Kidney epithelial cell (primary cell): ENCODE measurements at regions not wholly inside any gene's neighbourhood (a gene's known extent, or its start where the extent isn't known, plus 50 kb on each side); places are given as distances from the start of the nearest gene placed in this dataset.

Experiments
- DNase-seq: peaks from one replicate; pipeline ENCODE4 v3.0.0-alpha.2; 2010; ENCODE audit warnings: low read depth
- H3K27me3 ChIP-seq: 2 replicates; pipeline ENCODE4 v1.6.0; 2011; ENCODE audit warnings: low read length; ENCODE audit not compliant: control insufficient read depth, insufficient read depth
- H3K36me3 ChIP-seq: 2 replicates; pipeline ENCODE4 v1.5.1; 2011; ENCODE audit warnings: low read length; ENCODE audit not compliant: control insufficient read depth, insufficient read depth
- H3K4me3 ChIP-seq: 2 replicates; pipeline ENCODE4 v1.5.1; 2011; ENCODE audit warnings: low read depth, mild to moderate bottlenecking, control low read depth, low read length
- TF ChIP-seq, protein P1 (sequence below): IDR thresholded peaks from 2 replicates; pipeline ENCODE4 v1.5.1; 2011; ENCODE audit warnings: mild to moderate bottlenecking, moderate library complexity, low read length, control low read depth, inconsistent platforms; ENCODE audit not compliant: insufficient read depth, poor library complexity, severe bottlenecking

DNA sequence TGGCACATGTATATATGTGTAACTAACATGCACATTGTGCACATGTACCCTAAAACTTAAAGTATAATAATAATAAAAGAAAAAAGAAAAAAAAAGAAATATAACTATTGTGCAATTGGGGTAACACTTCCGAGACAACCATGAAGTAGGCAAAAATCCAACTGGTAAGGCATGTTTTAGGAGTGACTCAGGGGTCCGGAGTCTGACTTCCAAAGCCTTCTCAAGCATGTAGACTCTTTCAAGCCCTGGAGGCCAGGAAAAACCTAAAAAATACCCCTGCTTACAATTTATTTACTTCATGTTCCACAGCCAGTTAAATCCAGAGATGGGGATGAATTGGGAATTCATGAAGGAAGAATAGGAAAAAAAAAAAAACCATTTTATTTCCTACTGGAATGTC is 161.3 kb upstream of the PHACTR1 start:
- TF ChIP-seq, protein P1, sequence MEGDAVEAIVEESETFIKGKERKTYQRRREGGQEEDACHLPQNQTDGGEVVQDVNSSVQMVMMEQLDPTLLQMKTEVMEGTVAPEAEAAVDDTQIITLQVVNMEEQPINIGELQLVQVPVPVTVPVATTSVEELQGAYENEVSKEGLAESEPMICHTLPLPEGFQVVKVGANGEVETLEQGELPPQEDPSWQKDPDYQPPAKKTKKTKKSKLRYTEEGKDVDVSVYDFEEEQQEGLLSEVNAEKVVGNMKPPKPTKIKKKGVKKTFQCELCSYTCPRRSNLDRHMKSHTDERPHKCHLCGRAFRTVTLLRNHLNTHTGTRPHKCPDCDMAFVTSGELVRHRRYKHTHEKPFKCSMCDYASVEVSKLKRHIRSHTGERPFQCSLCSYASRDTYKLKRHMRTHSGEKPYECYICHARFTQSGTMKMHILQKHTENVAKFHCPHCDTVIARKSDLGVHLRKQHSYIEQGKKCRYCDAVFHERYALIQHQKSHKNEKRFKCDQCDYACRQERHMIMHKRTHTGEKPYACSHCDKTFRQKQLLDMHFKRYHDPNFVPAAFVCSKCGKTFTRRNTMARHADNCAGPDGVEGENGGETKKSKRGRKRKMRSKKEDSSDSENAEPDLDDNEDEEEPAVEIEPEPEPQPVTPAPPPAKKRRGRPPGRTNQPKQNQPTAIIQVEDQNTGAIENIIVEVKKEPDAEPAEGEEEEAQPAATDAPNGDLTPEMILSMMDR: no peak
- H3K36me3 ChIP-seq: no peaks in the 10 kb centered on the region
- no peak overlapping the region for H3K4me3 ChIP-seq
- H3K27me3 ChIP-seq: no peaks in the 10 kb centered on the region
- no peak for DNase-seq

DNA sequence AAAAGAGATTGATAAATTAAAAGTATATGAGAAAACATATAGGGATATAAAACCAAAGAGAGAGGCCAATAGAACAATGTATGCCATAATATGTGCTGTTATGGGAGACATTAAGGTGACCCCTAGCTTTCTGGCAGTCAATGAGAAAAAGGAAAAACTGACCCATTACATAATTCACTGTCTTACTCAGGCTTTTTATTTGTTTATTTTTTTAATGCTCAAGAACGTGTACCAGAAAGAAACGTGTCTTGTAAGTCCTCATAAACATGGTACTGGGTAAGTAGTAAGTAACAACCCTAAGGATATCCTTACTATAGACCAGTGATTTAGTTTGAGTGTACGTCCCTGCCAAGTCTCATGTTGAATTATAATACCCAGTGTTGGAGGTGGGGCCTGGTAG is 160.8 kb upstream of the PHACTR1 start:
- TF ChIP-seq, protein P1: no peak
- DNase-seq: no peak
- Histone ChIP-seq H3K36me3 (no peaks in the 10 kb centered on the region), H3K4me3 (no peak overlapping the region), H3K27me3 (no peaks in the 10 kb centered on the region)

DNA sequence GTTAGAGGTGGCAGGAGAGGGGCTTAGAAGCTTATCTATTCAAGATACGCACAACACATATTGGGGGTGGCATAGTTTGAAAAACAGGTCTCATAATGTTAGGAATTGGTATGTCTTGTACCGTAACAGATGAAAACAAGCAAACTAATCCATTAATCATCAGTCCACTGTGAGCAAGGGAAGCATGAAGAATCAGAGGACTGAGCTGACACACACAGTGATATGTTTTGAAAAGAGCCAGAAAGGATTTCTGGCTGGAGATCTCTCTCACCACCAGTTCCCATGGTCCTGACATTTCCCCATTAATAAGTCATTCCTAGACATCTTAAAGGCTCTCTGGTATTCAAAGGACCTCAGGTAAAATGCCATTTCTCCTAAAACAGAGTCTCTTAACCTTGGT is 158.8 kb upstream of the PHACTR1 start:
- TF ChIP-seq, protein P1: no peak
- no peak for DNase-seq
- H3K4me3 ChIP-seq: no peak overlapping the region
- H3K27me3 ChIP-seq: no peaks in the 10 kb centered on the region
- no peaks in the 10 kb centered on the region for H3K36me3 ChIP-seq

DNA sequence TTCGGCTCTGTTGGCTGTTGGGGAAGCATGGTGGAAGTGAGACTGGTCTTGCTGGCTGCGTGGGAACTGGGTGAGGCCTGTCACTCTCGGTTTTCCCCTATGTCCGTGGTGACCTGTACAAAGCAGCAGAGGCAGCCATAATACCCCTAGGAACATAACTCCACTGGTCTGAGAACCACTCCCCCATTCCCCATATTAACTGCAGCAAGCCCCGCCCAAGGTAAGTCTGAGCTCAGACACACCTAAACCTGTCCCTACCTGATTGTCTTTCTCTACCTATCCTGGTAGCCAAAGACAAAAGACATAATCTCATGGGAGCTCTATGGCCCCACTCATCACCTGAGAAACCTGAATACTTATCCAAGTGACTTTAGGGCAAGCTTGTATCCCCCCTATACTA is 156.3 kb upstream of the PHACTR1 start:
- Histone ChIP-seq H3K4me3 (no peak overlapping the region), H3K36me3 (no peaks in the 10 kb centered on the region), H3K27me3 (no peaks in the 10 kb centered on the region)
- TF ChIP-seq, protein P1: no peak
- DNase-seq: no peak

DNA sequence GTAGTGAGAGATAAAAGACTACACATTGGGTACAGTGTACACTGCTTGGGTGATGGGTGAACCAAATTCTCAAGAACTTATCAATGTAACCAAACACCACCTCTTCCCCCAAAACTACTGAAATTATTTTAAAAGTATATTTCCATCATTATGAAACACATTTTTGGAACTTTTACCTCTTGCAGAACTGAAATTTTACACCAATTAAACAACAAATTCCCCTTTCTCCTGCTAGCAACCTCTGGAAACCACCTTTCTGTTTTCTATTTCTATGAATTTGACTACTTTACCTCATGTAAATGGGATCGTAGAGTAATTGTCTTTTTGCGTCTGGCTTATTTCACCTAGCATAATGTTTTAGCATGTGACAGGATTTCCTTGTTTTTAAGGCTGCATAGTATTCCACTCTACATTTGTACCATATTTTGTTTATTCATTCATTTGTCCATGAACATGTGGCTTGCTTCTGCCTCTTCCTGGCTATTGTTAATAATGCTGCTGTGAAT is 149.9 kb upstream of the PHACTR1 start:
- no peak for DNase-seq
- TF ChIP-seq, protein P1: no peak
- no peak overlapping the region for H3K4me3 ChIP-seq
- H3K27me3 ChIP-seq: no peaks in the 10 kb centered on the region
- H3K36me3 ChIP-seq: no peaks in the 10 kb centered on the region

DNA sequence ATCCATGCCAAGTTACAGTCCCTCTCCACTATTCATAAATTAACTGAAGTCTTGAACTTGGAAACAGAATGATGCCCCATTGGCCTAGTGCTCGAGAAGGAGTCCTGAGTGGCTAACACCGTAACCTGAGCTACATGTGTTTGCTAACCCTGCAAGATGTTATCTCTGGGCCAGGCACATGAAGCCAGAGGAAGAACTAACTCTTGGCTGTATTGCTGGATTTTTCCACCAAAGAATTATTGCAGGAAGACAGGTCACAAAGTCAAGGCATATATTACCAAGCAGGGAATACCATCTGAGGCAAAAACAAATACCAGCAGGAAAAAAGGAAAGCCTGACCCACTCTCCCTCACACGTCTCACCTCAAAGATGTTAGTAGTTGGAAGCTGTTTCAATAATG is 148.9 kb upstream of the PHACTR1 start:
- TF ChIP-seq, protein P1: no peak

More for the DNA sequence above, 148.9 kb upstream of the PHACTR1 start:
- Histone ChIP-seq H3K27me3 (no peaks in the 10 kb centered on the region), H3K36me3 (no peaks in the 10 kb centered on the region), H3K4me3 (no peak overlapping the region)
- DNase-seq: no peak
